ENCODE measurements at regions not wholly inside any gene's neighbourhood (a gene's known extent, or its start where the extent isn't known, plus 50 kb on each side); places are given as distances from the start of the nearest gene placed in this dataset.
"Not testable (repeated sequence)": the region's sequence is repeated elsewhere in the genome, so short reads cannot be mapped to it uniquely, and the experiment has no call there.

GRCh38 chr16:5196204-5196603 lies 98.6 kb upstream of the EEF2KMT start:
- H3K4me1 Mint-ChIP-seq, result no peaks in the 10 kb centered on the region
- H3K36me3 Mint-ChIP-seq, result no peaks in the 10 kb centered on the region
- H3K9me3 Mint-ChIP-seq, result peaks cover 3% of the 10 kb centered on the region
- no peak overlapping the region for H3K27ac Mint-ChIP-seq
- no peak for ATAC-seq
- no peak overlapping the region for H3K4me3 Mint-ChIP-seq
- peaks cover 25% of the 10 kb centered on the region for H3K27me3 Mint-ChIP-seq

GRCh38 chr16:5193861-5194260 lies 96.3 kb upstream of the EEF2KMT start:
- no peak for ATAC-seq
- no peak overlapping the region for H3K4me3 Mint-ChIP-seq
- H3K9me3 Mint-ChIP-seq, result peaks cover 3% of the 10 kb centered on the region
- no peaks in the 10 kb centered on the region for H3K36me3 Mint-ChIP-seq
- no peaks in the 10 kb centered on the region for H3K4me1 Mint-ChIP-seq
- peaks cover 25% of the 10 kb centered on the region for H3K27me3 Mint-ChIP-seq
- H3K27ac Mint-ChIP-seq, result no peak overlapping the region

- no peak for ATAC-seq
- no peaks in the 10 kb centered on the region for H3K27me3 Mint-ChIP-seq
- no peaks in the 10 kb centered on the region for H3K36me3 Mint-ChIP-seq
- H3K27ac Mint-ChIP-seq, result no peak overlapping the region
- no peaks in the 10 kb centered on the region for H3K9me3 Mint-ChIP-seq
- H3K4me1 Mint-ChIP-seq, result no peaks in the 10 kb centered on the region
- no peak overlapping the region for H3K4me3 Mint-ChIP-seq
Measured at GRCh38 chr16:5188989-5189352, 91.4 kb upstream of the EEF2KMT start.

GRCh38 chr16:5188318-5188988 lies 90.9 kb upstream of the EEF2KMT start:
- Mint-ChIP-seq H3K9me3 (no peaks in the 10 kb centered on the region), H3K4me3 (no peak overlapping the region), H3K27me3 (no peaks in the 10 kb centered on the region), H3K27ac (no peak overlapping the region), H3K36me3 (no peaks in the 10 kb centered on the region), H3K4me1 (no peaks in the 10 kb centered on the region)
- no peak for ATAC-seq

GRCh38 chr16:5187402-5187952 lies 89.9 kb upstream of the EEF2KMT start:
- H3K36me3 Mint-ChIP-seq, result no peaks in the 10 kb centered on the region
- no peak overlapping the region for H3K27ac Mint-ChIP-seq
- H3K4me3 Mint-ChIP-seq, result no peak overlapping the region
- H3K4me1 Mint-ChIP-seq, result no peaks in the 10 kb centered on the region
- no peaks in the 10 kb centered on the region for H3K27me3 Mint-ChIP-seq
- no peak for ATAC-seq
- H3K9me3 Mint-ChIP-seq, result no peaks in the 10 kb centered on the region

- Mint-ChIP-seq H3K27me3 (no peaks in the 10 kb centered on the region), H3K9me3 (no peaks in the 10 kb centered on the region), H3K27ac (no peak overlapping the region), H3K4me3 (no peak overlapping the region), H3K4me1 (no peaks in the 10 kb centered on the region), H3K36me3 (no peaks in the 10 kb centered on the region)
- ATAC-seq, result no peak
Measured at GRCh38 chr16:5186381-5186903, 88.8 kb upstream of the EEF2KMT start.

- no peak for ATAC-seq
- Mint-ChIP-seq H3K9me3 (peaks cover 12% of the 10 kb centered on the region), H3K27ac (no peak overlapping the region), H3K27me3 (peaks cover 28% of the 10 kb centered on the region), H3K36me3 (no peaks in the 10 kb centered on the region), H3K4me3 (no peak overlapping the region), H3K4me1 (no peaks in the 10 kb centered on the region)
Measured at GRCh38 chr16:5176505-5176904, 78.9 kb upstream of the EEF2KMT start.

- no peak overlapping the region for H3K4me3 Mint-ChIP-seq
- H3K9me3 Mint-ChIP-seq, result peaks cover 17% of the 10 kb centered on the region
- ATAC-seq, result no peak
- no peak overlapping the region for H3K27ac Mint-ChIP-seq
- no peaks in the 10 kb centered on the region for H3K4me1 Mint-ChIP-seq
- H3K36me3 Mint-ChIP-seq, result no peaks in the 10 kb centered on the region
- H3K27me3 Mint-ChIP-seq, result peaks cover 28% of the 10 kb centered on the region
Measured at GRCh38 chr16:5175266-5175665, 77.7 kb upstream of the EEF2KMT start.

- H3K27me3 Mint-ChIP-seq, result peaks cover 46% of the 10 kb centered on the region
- H3K36me3 Mint-ChIP-seq, result no peaks in the 10 kb centered on the region
- no peak overlapping the region for H3K4me3 Mint-ChIP-seq
- H3K27ac Mint-ChIP-seq, result no peak overlapping the region
- no peaks in the 10 kb centered on the region for H3K4me1 Mint-ChIP-seq
- H3K9me3 Mint-ChIP-seq, result peaks cover 9% of the 10 kb centered on the region
- ATAC-seq, result no peak
Measured at GRCh38 chr16:5166486-5166885, 68.9 kb upstream of the EEF2KMT start.

GRCh38 chr16:5165429-5165828 lies 67.8 kb upstream of the EEF2KMT start:
- not testable (repeated sequence) for H3K4me1 Mint-ChIP-seq, H3K27ac Mint-ChIP-seq, H3K36me3 Mint-ChIP-seq, H3K4me3 Mint-ChIP-seq, ATAC-seq
- Mint-ChIP-seq H3K9me3 (peaks cover 10% of the 10 kb centered on the region), H3K27me3 (peaks cover 38% of the 10 kb centered on the region)

GRCh38 chr16:5162801-5163200 lies 65.2 kb upstream of the EEF2KMT start:
- not testable (repeated sequence) for H3K9me3 Mint-ChIP-seq, H3K4me1 Mint-ChIP-seq, H3K27ac Mint-ChIP-seq, H3K36me3 Mint-ChIP-seq, ATAC-seq, H3K4me3 Mint-ChIP-seq
- peaks cover 13% of the 10 kb centered on the region for H3K27me3 Mint-ChIP-seq

- not testable (repeated sequence) for H3K27me3 Mint-ChIP-seq, H3K4me3 Mint-ChIP-seq, H3K9me3 Mint-ChIP-seq, H3K27ac Mint-ChIP-seq, H3K4me1 Mint-ChIP-seq, ATAC-seq, H3K36me3 Mint-ChIP-seq
Measured at GRCh38 chr16:5161888-5162287, 64.3 kb upstream of the EEF2KMT start.

- H3K27me3 Mint-ChIP-seq, H3K4me1 Mint-ChIP-seq, H3K4me3 Mint-ChIP-seq, H3K9me3 Mint-ChIP-seq, H3K36me3 Mint-ChIP-seq, H3K27ac Mint-ChIP-seq, ATAC-seq: not testable (repeated sequence)
Measured at GRCh38 chr16:5160010-5160409, 62.4 kb upstream of the EEF2KMT start.

- ATAC-seq, H3K27ac Mint-ChIP-seq, H3K27me3 Mint-ChIP-seq, H3K4me3 Mint-ChIP-seq, H3K4me1 Mint-ChIP-seq, H3K9me3 Mint-ChIP-seq, H3K36me3 Mint-ChIP-seq: not testable (repeated sequence)
Measured at GRCh38 chr16:5159537-5159936, 61.9 kb upstream of the EEF2KMT start.

- H3K27me3 Mint-ChIP-seq, result peaks cover 8% of the 10 kb centered on the region
- H3K9me3 Mint-ChIP-seq, result peaks cover 13% of the 10 kb centered on the region
- ATAC-seq, result no peak
- no peak overlapping the region for H3K4me3 Mint-ChIP-seq
- no peak overlapping the region for H3K27ac Mint-ChIP-seq
- H3K36me3 Mint-ChIP-seq, result no peaks in the 10 kb centered on the region
- peaks cover 5% of the 10 kb centered on the region for H3K4me1 Mint-ChIP-seq
Measured at GRCh38 chr16:5158494-5158893, 60.9 kb upstream of the EEF2KMT start.

- H3K27ac Mint-ChIP-seq, H3K36me3 Mint-ChIP-seq, ATAC-seq, H3K4me1 Mint-ChIP-seq, H3K9me3 Mint-ChIP-seq, H3K4me3 Mint-ChIP-seq, H3K27me3 Mint-ChIP-seq: not testable (repeated sequence)
Measured at GRCh38 chr16:5156486-5156885, 58.9 kb upstream of the EEF2KMT start.
